SKM-1 (cell line): ENCODE measurements at regions not wholly inside any gene's neighbourhood (a gene's known extent, or its start where the extent isn't known, plus 50 kb on each side); places are given as distances from the start of the nearest gene placed in this dataset.

Source experiments
- DNase-seq: peaks from one replicate; lab custom pipeline; 2025; ENCODE audit not compliant: unreplicated experiment; lab: John Stamatoyannopoulos, UW

DNA sequence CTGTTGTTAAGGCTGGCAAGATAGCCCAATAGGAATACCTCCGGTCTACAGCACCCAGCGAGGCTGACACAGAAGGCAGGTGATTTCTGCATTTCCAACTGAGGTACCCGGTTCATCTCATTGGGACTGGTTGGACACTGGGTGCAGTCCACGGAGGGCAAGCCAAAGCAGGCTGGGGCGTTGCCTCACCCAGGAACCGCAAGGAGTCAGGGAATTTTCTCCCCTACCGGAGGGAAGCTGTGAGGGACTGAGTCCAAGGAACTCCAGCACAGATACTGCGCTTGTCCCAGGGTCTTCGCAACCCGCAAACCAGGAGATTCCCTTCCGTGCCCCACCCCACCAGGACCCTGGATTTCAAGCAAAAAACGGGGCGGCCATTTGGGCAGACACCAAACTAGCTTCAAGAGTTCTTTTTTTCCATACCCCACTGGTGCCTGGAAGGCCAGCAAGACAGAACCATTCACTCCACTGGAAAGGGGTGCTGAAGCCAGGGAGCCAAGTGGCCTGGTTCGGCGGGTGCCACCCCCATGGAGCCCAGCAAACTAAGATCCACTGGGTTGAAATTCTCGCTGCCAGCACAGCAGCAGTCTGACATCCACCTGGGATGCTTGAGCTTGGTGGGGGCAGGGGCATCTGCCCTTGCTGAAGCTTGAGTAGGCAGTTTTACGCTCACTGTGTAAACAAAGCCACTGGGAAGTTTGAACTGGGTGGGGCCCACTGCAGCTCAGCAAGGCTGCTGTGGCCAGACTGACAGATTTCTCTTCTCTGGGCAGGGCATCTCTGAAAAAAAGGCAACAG lies 647.2 kb downstream of the BNC2 start:
- no peak for DNase-seq

DNA sequence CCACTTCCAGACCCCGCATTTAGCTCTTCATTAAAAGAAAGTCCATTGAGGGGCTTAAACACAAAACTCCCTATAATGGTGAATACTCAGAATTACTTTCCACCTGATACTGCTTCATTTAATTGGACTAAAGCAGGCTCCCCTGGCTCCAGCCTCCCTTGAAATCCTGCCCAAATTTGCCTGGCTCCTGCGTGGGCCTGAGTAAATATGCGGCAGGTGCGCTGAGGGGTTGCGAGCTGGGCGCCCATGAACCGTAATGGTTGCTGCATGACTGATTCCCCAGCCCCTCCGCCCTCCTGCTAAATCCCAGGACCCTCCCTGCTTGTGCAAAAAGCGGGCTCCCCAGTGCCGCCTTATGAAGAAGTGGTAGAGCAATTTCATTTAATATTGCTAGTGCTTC lies 639.7 kb downstream of the BNC2 start:
- DNase-seq: no peak

DNA sequence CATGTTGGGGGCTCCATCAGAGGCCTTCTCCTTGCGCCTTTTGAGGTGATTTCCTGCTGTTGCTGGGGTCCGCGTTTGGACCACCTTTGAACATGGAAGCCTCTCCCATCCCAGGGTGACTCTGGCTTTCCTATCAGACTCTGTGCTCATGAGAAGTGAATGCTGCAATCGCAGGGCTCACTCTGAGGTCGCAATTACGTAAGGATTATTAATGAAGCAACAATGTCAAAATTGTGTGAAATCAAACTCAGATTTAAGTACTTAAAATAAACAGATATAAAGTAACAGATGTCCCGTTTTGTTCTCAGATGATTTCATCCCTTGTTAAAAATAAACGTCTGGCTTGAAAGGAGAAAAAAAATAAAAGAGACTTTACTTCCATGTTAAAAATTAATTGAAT lies 634.2 kb downstream of the BNC2 start:
- no peak for DNase-seq

DNA sequence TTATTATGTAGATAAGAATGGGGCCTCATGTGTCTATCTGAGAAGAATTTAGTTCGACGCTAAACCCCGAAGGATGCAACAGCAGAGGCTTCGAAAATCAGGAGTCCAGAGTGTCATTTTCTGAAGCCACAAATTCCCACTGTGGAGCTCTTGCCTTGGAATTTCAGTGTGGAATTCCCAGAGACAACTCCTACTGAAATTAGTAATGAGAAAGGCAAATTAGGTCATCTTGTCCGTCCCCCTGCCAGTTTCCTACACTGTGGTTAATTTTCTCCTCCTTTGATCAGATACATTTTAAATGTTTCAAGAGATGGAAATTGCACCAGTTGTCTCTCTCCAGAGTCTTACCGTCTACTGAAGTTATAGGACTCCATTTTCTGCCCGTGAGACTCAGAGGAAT lies 633.6 kb downstream of the BNC2 start:
- no peak for DNase-seq

DNA sequence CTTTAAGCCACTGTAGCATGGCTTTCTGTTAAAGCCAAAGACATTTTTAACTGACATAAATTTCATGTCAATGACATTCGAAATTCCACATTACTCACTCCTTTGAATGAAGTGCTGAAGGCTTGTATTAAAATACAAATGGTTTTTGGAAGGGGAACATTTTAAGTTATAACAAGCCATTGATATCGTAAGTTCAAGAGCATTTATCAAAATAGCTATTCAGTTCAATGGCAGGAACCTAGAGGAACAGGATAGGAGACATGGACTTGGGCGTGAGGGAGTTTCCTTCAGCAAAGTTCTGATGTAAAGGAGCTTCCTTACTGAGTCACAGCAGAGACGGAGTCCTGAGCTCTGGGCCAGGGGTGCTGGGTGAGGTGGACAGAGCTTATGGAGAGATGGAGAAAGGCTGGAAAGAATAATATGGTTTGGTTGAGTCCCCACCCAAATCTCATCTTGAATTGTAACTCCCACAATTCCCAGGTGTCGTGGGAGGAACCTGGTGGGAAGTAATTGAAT lies 631.8 kb downstream of the BNC2 start:
- DNase-seq: no peak

DNA sequence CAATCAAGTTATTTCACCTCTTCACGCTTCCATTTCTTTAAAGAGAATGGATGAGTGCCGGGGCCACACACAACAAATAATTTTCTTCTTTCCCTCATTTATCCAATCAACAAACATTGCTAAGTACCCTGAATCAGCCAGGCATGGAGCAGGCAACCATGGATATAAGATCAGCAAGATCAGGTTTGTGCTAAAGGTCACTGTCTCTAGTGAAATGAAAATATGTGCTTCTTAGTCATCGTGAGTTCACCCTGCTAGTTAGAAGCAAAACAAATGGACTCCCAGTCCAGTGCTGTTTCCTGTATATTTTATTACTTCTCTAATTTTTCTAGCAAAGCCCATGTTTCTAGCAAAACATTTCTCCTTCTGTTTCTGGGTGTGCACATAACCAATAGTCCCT lies 629.2 kb downstream of the BNC2 start:
- DNase-seq: peak; percentile 2

DNA sequence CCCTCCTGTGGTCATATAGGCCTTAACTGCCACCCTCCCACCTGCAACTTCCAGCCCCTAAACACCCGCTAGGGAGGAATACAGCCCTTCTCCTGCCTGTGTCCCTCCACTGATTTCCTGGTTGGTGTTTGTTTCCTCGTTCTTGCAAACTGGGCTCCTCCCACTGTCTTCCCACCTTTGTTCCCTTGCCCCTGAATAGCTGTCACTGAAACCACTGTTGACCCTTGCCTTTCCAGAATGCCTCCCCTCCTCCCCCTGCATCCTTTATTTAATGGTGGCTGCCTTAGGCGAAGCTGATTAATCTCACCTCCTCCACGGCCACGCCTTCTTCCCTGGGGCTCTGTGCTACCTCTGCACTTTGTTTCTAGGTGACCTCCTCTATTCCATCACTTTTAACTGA lies 626.7 kb downstream of the BNC2 start:
- no peak for DNase-seq

DNA sequence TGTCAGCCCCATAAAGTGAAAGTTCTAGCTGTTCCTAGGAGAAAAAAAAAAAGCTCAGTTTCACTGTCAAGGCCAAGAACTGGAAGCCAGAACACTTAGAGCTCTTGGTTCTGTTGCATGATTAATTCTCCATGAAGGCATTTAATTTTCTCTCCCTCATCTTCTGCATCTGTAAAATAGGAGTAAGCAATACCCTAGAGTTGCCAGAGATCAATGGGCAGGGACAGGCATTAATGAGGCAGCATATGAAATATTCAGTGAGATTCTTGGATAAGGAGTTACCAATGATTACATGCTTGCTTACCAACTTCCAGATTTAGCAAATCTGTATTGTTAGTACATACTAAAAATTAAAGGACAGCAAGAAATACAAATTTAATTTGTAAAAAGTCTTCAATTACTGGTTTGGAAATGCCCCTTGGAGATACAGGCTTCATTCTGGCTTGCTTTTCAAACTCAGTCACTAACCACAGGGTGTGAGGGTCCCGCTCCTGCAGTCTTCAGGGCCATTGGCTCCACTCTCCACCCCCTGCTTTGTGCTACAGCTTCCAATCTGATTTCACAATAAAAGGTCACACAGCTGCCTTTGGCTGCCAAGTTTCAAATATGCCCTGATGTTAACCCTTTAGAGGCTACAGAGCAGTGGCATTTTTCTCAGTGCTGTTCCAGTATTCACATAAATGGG lies 624.6 kb downstream of the BNC2 start:
- no peak for DNase-seq

DNA sequence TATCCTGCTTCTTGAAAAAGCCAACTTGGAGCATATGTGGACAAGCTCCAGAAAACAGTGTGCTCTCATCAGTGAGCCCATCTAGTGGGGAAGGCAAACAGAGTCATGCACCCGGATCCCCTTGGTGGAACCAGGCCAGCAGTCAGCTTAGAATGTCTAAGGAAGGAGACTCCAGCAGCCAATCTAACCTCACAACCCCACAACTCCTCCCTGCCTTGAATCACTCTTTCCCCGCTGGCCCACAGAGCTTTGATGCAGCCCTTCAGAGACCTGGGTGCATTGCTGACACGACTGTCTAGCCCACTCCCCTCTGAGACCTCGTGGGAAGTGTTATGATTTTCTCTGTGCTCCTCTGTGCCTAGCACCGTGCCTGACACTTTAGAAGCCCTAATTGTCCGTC lies 623.7 kb downstream of the BNC2 start:
- no peak for DNase-seq

DNA sequence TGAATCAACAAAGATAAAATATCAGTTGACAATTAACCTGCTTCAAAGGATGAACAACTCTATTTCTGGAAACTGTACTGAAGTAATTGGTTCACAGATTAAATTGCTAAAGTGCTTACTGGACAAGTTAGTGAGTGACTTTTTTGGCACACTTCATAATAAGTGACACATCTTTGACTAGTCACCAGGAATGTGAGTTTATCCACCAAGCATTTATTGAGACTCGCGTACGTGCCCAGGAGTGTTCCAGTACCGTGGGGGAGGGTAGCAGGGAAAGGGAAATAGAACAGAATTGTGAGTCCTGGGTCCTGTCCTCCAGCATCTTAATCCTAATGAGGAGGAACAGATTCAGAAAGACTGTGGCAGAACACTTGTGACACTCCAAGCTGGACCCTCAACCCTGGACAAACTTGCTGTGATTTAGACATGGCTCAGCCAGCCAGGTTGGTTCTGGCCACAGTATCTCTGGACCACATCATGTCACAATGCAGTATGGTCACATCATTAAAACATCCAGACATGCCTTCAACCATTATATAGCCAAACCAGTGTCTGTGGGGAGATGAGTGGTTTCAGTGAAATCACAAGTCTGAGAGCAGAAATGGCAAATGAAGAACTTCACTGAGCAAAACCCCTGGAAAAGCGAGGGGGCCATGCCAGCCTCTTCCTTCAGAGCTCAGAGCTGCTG lies 623.1 kb downstream of the BNC2 start:
- no peak for DNase-seq

DNA sequence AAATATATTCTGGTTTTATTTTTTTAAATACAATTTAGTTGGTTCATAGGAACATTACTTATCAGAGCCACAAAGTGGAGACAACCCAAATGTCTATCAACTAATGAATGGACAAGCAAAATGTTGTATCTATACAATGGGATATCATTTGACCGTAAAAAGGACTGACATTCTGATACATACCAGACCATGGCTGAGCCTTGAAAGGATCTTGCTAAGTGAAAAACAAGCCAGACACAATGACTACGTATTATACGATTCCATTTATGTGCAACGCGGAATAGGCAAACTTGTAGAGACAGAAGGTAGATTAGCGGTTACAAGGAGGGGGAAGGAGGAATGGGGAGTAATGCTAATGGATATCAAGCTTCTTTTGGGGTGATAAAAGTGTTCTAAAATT lies 621.6 kb downstream of the BNC2 start:
- no peak for DNase-seq

DNA sequence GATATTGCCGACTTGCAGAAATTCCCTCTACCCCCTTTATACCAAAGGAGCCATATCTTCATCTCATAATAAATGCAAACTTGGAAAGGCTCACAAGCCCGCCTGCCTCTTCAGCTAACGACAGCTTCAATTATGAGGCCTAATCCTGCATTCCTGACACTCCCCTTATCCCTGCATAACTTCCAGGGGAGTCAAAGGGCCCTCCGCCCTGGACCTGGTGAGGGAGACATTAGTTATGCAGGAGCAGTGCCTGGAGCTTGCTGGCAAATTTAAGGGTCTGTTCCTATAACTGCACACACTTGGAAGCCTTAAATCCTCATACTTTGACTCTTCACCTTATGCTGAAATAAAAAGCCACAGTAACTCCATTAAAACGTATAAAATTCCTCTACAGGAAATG lies 617.9 kb downstream of the BNC2 start:
- no peak for DNase-seq

DNA sequence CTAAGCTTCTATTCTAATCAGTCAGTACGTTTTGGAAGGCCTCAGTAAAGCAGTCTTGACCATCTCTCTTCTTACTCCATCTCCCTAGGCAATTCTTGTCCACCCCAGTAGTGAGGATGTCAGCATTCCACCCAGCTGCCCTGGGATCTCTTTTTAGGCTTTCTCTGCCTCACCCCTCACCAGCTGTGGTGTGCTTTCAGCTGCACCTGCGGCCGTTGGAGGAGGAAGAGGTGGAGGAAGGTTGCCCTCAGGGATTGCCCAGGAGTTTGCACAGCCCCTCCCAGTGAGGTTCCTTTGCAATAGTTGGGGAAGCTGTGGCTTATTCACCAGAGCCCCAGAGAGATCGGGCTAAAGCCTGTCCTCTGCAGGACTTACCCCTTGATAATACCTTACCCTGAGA lies 615.8 kb downstream of the BNC2 start:
- no peak for DNase-seq

DNA sequence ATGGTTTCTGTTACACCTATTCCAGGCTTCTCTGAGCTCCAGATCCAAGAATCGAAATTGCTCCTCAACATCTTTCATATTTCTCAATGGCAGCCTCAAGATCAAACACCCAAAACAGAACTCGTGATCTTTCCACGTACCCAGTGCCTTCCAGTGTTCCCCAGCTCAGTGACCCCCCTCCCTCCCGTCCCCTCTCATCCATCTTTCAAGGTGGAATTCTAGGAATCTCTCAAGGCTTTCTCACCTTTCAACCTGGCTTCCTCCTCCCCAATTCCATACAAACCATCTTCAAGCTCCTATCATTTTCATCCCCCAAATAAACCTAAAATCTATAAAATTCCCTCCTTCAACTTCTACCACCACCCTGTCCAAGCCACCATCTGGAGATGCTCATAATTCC lies 615.3 kb downstream of the BNC2 start:
- DNase-seq: no peak

DNA sequence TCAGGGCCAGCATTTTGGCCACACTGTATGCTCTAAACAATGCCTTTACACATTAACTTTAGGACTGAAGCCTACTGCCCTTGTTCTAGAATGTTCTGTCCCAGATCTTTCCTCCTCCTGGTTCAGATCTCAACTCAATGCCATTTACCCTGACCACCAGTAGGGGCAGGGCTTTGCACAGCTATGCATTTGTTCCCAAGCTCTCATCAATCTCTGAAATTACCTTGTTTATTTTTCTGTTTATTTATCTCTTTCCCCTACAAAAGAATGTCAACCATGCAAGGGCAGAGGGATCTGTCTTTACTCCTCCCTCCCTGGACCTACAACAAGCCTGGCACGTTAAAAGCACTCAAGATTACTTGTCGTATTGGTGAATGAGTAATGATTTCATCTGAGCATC lies 612.9 kb downstream of the BNC2 start:
- DNase-seq: no peak

DNA sequence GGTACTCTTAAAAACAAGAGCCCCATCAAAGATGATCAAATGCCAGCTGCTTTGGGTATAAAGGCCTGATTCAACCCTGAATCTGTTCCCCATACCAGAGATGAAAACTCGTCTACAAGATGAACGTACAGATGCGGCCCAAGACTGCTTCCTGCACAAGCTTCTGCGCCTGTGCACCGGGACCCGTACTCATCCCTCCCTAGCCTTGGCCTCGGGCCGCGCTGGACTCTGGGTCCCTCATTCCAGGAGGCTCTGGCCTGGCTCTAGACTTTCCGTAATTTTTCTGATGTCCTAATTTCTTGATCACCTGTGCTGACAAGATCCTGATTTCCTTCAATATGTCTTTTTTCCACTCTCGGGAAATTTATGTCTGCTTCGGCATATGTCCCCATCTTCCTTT lies 612.3 kb downstream of the BNC2 start:
- no peak for DNase-seq

DNA sequence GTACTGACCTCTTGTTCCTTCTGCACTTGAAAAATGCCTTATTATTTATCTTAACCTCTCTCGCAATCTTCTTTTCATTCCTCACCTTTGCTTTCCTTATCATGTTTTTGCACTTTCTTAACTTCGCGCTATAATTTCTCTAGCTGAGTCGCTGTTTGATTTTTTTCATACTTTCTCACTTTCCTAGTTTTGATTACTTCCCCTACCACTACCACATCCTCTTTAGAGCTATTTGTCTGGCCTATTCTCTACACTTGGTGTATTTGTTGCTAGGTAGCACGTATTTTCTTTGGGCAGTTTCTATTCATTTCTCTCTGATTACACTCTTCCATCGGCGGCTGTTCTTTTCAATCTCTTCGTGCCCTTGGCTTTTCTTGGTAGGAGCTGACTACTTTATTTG lies 611.8 kb downstream of the BNC2 start:
- no peak for DNase-seq

DNA sequence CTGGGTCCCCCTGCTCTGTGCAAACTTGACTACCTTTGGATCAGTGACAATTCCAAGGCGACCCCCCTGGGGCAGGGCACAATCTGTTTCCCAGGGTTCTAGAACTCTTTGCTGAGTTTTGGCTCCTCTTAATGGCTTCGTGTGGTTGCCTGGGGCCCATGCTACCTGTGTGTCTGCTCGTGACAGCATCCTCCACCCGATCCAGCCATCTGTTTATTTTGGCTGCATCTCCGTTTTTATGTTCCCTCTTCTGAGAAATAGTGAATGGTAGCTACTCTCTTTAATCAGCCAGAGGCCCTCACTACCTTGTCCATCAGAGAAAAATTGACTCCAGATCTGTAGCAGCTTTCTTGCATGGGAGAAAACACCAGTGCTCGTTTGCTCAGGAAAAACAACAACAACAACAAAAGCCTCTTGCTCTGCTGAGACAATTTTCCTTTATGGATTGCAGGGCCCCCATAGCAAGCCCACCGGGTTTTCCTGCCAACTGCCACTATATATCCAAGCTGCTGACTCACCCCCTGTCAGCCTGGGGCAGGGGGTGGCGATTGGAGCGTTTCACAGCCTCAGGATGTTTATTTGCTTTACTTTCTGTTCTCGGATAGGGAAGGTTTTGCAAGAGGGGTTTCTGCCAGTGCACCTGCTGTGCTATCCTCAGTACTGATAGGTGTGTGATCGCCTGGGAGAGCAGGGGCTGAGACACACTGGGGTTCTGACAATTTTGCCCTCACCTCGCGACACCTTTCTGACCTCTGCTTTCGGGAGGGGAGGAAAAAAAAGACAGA lies 607.8 kb downstream of the BNC2 start:
- DNase-seq: no peak

DNA sequence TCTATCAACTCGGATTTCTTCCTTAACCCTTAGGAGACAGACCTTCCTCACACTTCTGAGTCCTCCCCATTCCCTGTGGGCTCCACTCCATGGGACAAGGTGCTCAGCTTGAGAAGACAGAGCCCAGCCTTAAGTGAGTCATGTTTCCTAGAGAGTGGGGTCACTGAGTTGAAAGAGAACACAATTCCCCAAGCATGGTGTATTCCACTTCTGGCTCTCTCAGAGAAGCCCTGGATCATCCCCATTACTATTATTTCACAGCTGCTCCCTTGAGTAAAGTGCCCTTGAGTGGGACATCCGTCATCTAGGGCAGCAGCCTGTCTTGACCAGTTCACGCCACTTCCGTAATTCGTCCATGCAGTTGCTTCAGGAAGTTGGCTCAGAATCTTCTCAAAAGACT lies 604.8 kb downstream of the BNC2 start:
- DNase-seq: no peak

DNA sequence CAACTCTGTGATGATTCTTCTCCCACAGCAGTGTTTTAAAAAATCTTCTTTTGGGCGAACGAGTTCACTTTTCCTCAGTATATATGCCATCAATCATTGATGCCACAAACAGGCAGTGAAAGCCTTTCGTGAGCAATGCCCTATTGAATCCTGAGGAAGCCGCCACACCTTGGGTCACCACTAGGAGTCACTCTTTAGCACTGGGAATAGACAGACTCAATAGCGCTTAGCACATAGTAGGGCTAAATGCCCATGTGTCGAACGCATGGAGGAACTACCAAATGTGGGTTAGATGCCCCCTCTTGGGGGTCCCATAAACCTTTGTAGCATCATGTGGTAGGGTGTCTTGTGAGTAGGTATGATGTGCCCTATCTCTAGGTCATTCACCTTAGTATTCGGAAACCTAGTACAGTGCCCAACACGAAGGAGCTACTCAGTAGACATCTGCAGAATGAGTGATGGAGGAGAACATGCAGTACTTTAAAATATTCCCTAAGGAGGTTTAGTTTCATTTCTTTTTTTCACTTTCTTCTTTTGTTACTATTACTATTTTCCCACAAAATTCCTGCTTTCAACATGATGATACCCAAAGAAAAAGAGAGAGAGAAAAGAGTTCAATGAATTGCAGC lies 603.7 kb downstream of the BNC2 start:
- DNase-seq: no peak
